ENCODE measurements at regions not wholly inside any gene's neighbourhood (a gene's known extent, or its start where the extent isn't known, plus 50 kb on each side); places are given as distances from the start of the nearest gene placed in this dataset.

GRCh38 chr9:90442723-90443122 lies 199.9 kb downstream of the DIRAS2 start:
- DNase-seq, result no peak

DNA sequence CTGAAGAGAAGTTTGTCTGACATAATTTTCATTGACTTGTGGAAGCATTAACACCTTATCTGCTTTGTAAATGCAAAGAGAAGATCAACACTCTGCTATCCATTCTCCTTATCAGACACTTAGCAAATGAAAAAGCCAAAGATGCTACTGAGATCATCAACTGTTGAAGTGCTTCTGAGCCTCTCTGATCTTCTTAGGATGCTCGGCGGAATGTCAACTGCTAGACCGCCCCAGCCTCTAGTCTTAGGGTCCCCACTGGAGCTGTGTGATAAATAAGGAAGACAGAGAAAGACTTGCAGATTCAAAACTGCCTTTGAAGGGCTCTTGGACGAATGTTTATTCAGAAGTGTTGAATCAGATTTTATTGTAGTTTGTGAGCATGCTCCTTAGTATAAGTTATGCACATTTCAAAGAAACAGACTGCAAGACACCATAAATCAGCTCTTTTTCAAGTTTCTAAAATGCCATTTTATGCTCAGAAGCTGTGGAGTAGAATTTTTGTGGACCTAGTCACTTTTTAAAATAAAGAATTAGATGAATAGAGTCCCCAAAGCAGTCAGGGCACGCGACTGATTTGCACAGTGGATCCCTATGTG lies 197.9 kb downstream of the DIRAS2 start:
- no peak for DNase-seq

GRCh38 chr9:90445391-90445790 lies 197.2 kb downstream of the DIRAS2 start:
- DNase-seq, result no peak

GRCh38 chr9:90446200-90446948 lies 196.2 kb downstream of the DIRAS2 start:
- DNase-seq, result no peak

GRCh38 chr9:90447773-90448172 lies 194.9 kb downstream of the DIRAS2 start:
- no peak for DNase-seq

GRCh38 chr9:90449213-90449925 lies 193.3 kb downstream of the DIRAS2 start:
- DNase-seq, result no peak

DNA sequence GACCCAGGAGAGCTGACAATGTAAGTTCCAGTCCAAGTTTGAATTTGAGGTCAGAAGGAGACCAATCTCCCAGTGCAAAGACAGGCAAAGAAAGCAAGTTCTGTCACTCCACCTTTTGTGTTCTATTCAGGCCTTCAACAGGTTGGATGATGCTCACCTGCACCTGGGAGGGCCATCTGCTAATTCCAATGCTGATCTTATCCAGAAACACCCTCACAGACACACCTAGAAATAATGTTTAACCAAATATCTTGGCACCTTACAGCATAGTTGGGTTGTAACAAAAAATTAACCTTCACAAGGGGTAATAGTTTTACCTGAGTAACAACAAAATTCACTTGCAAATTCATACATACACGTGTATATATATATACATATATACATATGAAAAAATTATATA lies 190.8 kb downstream of the DIRAS2 start:
- no peak for DNase-seq

- no peak for DNase-seq
Observed at GRCh38 chr9:90455316-90455715, 187.3 kb downstream of the DIRAS2 start.

- no peak for DNase-seq
Observed at GRCh38 chr9:90457386-90458190, 185.0 kb downstream of the DIRAS2 start.

DNA sequence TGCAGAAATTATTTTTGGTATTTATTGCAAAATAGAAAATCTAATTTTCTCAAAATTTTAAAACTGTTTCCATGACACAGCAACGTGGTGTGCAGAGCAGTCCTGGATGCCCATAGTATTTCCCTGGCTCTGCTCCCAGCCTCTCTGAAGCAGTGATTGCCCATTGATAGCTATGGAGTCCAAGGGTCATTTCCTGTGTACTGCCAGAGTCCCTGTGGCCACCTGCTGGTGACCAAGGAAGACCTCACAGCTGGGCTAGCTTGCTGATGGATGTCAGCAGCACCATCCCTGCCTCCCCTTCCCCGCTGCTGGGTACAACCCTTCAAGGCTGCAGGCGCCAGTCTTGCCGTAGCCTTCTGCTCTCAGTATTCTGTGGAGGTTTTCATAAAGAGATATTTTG lies 184.1 kb downstream of the DIRAS2 start:
- DNase-seq, result no peak

DNA sequence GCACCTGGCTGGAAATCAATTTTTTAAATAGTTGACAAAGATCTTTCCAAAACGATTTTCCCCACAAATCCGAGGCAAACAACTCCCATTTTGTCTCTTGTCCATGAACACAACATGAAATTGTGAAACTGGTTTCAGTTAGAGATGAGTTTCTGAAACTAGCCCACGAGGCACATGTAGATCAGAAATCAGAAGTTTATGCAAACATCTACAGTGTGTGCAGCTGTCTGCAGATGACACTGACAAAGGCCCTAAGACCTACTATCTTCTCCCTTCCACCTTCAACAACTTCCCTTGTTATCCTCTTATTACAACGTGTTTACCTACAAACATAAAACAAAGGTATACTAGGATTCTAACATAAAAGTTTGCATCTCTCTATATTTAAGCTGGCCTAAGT lies 183.3 kb downstream of the DIRAS2 start:
- DNase-seq, result no peak

DNA sequence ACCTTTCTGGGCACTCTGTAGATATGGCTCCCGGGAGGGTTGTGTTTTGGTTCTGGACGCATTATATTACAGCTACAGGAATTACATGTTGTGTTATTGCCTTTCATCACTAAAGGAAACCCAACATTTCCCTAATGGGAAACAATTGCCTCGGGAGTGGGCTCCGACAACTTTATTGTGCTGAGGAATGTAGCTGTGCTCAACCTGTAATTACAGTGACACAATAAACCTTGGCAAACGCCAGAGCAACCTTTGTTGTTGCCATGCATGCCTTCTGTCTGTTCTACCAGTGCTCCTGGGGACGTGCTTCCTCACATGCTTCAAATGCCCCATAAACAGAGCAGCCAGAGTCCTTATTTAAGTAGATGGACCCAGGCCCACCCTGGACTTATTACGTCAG lies 182.4 kb downstream of the DIRAS2 start:
- DNase-seq, result no peak

- DNase-seq, result no peak
Observed at GRCh38 chr9:90464978-90465377, 177.6 kb downstream of the DIRAS2 start.

GRCh38 chr9:90466441-90466840 lies 176.2 kb downstream of the DIRAS2 start:
- no peak for DNase-seq

DNA sequence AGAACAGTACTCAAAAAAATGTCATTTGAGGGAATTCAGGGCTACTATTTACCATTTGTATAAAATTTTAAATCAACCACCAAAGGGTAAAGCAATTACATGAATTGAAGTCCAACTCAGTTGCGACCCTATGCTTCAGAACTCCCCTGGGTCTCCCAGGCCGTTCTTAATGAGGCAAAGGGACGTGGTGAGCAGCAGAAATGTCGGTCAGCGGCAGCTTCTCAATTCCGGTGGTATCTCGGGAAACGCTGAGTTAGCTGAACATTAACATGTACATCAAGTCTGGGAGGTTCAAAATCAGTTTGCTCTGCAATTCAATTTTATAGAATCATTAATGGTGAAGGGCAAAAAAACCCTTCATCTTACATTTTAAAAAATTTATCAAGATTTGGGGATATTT lies 173.2 kb downstream of the DIRAS2 start:
- no peak for DNase-seq

GRCh38 chr9:90469865-90470387 lies 172.7 kb downstream of the DIRAS2 start:
- DNase-seq, result no peak

DNA sequence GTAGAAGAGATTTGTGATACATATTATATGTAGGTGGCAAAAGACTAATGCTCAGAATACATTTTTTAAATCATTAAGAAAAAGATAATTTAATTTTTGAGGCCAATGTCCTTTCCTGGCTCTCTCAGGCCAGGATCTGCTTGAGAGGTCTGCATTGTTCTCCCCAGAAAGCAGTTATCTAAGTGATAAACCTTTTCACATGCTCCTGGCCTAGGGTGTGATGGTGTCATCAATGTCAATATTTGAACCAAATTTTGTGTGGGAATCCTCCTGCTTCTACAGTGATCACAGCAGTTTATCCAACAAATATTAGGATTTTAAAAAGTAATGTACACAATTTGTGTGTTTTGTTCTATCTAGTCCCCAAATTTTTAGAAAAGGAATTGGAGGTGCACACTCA lies 166.6 kb downstream of the DIRAS2 start:
- no peak for DNase-seq

GRCh38 chr9:90477535-90477934 lies 165.1 kb downstream of the DIRAS2 start:
- DNase-seq, result no peak

DNA sequence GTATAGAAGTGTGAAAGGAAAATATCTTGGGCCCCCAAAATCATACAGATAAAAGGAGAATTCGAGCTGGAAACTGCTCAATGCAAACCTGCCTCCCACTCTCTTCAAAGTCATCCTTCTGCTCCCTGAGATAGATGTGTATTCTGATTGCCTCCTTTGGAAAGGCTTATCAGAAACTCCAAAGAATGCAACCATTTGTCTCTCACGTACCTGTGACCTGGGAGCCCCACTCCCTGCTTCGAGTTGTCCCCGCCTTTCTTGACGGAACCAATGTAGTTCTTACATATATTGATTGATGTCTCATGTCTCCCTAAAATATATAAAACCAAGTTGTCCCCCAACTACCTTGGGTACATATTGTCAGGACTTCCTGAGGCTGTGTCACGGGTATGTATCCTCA lies 163.8 kb downstream of the DIRAS2 start:
- DNase-seq, result no peak

- no peak for DNase-seq
Observed at GRCh38 chr9:90485028-90485427, 157.6 kb downstream of the DIRAS2 start.

GRCh38 chr9:90489066-90489465 lies 153.6 kb downstream of the DIRAS2 start:
- DNase-seq, result no peak

DNA sequence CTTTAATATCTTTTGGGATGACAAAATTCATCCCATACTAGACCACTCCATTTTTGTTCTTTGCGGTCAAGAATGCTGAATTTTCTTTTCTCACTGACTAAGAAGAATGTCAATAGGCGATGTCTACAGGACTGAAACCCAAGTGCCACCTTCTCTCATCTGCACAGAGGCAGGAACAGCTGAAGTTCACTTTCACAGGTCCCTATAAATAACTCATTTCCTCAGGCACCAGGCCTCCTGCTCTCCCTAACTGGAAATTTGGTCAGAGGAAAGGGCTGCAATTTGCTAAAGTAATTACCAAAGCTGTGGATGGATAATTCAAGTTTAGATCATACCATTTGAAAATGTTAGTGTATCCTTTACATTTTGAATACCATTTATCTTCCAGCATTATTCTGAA lies 142.9 kb downstream of the DIRAS2 start:
- peak; percentile 16 for DNase-seq

DNA sequence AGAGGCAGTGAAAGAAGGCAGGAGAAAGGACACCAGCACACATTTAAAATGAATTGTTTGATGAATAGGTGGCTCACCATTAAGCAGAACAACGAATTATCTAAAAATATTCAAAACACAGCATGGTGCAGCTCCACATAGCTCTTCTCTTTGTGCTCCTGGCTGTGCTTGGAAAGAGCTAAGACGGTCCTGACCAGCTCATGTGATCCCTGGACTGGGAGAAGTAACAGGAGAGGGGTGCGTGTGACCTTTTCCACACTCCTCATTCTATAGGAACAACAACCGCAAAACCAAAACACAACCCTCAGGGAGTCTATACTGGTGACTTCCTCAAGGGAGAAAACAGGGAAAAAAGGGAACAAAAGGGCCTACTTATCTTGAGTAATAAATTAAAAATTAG lies 140.5 kb downstream of the DIRAS2 start:
- no peak for DNase-seq
